Smooth muscle cell (in vitro differentiated cells): ENCODE measurements at regions not wholly inside any gene's neighbourhood (a gene's known extent, or its start where the extent isn't known, plus 50 kb on each side); places are given as distances from the start of the nearest gene placed in this dataset.

Experiments used
- DNase-seq: peaks from one replicate; lab custom pipeline; 2025; ENCODE audit not compliant: unreplicated experiment; lab: John Stamatoyannopoulos, UW
- H2AFZ ChIP-seq: fragments of 200-600 bp; sonication (generic); 2 replicates; pipeline ENCODE4 v1.6.0; 2016; ENCODE audit warnings: antibody characterized with exemption, low read depth, mild to moderate bottlenecking
- H3F3A ChIP-seq: fragments of 200-600 bp; sonication (generic); 2 replicates; pipeline ENCODE4 v1.6.0; 2017; ENCODE audit warnings: antibody characterized with exemption, low read depth
- H3K27ac ChIP-seq: fragments of 200-600 bp; sonication (generic); 2 replicates; pipeline ENCODE4 v1.5.1; 2016; ENCODE audit warnings: low read depth, mild to moderate bottlenecking
- H3K27me3 ChIP-seq: fragments of 200-600 bp; sonication (generic); 2 replicates; pipeline ENCODE4 v1.6.1; 2016; ENCODE audit warnings: low read depth, mild to moderate bottlenecking
- H3K36me3 ChIP-seq: fragments of 200-600 bp; sonication (generic); 2 replicates; pipeline ENCODE4 v1.5.1; 2016; ENCODE audit warnings: low read depth
- H3K4me1 ChIP-seq: fragments of 200-600 bp; sonication (generic); 2 replicates; pipeline ENCODE4 v1.5.1; 2016; ENCODE audit warnings: low read depth
- H3K4me2 ChIP-seq: fragments of 200-600 bp; sonication (generic); 2 replicates; pipeline ENCODE4 v1.6.0; 2016; ENCODE audit warnings: mild to moderate bottlenecking
- H3K4me3 ChIP-seq: fragments of 200-600 bp; sonication (generic); 2 replicates; pipeline ENCODE4 v1.5.1; 2016; ENCODE audit warnings: mild to moderate bottlenecking
- H3K79me2 ChIP-seq: fragments of 200-600 bp; sonication (generic); 2 replicates; pipeline ENCODE4 v1.6.0; 2016; ENCODE audit warnings: low read depth, mild to moderate bottlenecking
- H3K9ac ChIP-seq: fragments of 200-600 bp; sonication (generic); 2 replicates; pipeline ENCODE4 v1.6.0; 2016; ENCODE audit warnings: low read depth
- H3K9me3 ChIP-seq: fragments of 200-600 bp; sonication (generic); replicated peaks from 2 replicates; pipeline ENCODE4 v1.5.1; 2016; ENCODE audit warnings: low read depth
- H4K20me1 ChIP-seq: fragments of 200-600 bp; sonication (generic); 2 replicates; pipeline ENCODE4 v1.6.0; 2016; ENCODE audit warnings: low read depth
- WGBS: methylation state at CpG from one replicate; pipeline ENCODE4 v1.1.7; 2016; ENCODE audit warnings: low lambda C conversion rate; 5-methylcytosine and 5-hydroxymethylcytosine counted together
- TF ChIP-seq, protein P1 (sequence below): fragments of 200-600 bp; sonication (generic); IDR thresholded peaks from 2 replicates; pipeline ENCODE4 v1.5.1; 2017; ENCODE audit warnings: borderline replicate concordance, mild to moderate bottlenecking, antibody characterized with exemption; ENCODE audit not compliant: insufficient read depth, poor library complexity, severe bottlenecking

DNA sequence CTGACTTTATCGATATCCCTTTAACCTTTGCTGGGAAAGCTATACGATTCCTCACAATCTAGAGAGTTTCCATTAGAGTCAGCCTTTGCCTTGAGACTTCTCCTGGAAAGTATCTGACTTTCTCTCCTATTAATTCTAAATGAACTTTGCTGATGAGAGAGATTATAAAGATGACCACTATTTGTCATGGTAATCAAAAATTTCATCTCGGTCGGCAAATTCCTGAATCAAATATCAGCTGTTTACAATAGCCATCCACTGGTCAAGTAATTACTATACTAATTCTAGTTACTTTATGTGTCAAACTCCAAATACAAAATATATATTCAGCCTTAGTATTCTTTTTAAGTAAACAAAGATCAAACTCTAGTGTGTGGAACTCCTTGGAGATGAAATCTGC is 164.4 kb upstream of the ITGA1 start:
- Histone ChIP-seq H3K79me2 (no peaks in the 10 kb centered on the region), H3K4me1 (no peaks in the 10 kb centered on the region), H3K4me3 (no peak overlapping the region), H4K20me1 (no peaks in the 10 kb centered on the region), H2AFZ (no peak overlapping the region), H3K9ac (no peak overlapping the region), H3F3A (no peaks in the 10 kb centered on the region), H3K36me3 (no peaks in the 10 kb centered on the region), H3K27ac (no peak overlapping the region), H3K9me3 (no peaks in the 10 kb centered on the region), H3K4me2 (no peak overlapping the region), H3K27me3 (no peaks in the 10 kb centered on the region)
- DNase-seq = no peak
- WGBS = 47% methylated on average over 4 of the region's 4 CpGs
- TF ChIP-seq, protein P1, sequence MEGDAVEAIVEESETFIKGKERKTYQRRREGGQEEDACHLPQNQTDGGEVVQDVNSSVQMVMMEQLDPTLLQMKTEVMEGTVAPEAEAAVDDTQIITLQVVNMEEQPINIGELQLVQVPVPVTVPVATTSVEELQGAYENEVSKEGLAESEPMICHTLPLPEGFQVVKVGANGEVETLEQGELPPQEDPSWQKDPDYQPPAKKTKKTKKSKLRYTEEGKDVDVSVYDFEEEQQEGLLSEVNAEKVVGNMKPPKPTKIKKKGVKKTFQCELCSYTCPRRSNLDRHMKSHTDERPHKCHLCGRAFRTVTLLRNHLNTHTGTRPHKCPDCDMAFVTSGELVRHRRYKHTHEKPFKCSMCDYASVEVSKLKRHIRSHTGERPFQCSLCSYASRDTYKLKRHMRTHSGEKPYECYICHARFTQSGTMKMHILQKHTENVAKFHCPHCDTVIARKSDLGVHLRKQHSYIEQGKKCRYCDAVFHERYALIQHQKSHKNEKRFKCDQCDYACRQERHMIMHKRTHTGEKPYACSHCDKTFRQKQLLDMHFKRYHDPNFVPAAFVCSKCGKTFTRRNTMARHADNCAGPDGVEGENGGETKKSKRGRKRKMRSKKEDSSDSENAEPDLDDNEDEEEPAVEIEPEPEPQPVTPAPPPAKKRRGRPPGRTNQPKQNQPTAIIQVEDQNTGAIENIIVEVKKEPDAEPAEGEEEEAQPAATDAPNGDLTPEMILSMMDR = no peak

DNA sequence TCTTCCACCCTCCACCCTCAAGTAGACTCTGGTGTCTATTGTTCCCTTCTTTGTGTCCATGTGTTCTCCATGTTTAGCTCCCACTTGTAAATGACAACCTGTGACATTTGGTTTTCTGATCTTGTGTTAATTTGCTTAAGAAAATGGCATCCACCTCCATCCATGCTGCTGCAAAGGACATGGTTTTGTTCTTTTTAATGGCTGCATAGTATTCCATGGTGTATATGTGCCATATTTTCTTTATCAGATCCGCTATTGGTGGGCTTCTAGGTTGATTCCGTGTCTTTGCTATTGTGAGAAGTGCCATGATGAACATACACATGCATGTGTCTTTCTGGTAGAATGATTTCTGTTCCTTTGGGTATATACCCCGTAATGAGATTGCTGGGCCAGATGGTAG is 163.4 kb upstream of the ITGA1 start:
- H3K4me1 ChIP-seq = no peaks in the 10 kb centered on the region
- H3K27me3 ChIP-seq = no peaks in the 10 kb centered on the region
- H2AFZ ChIP-seq = no peak overlapping the region
- no peak overlapping the region for H3K4me3 ChIP-seq
- no peak overlapping the region for H3K9ac ChIP-seq
- no peak overlapping the region for H3K27ac ChIP-seq
- no peak overlapping the region for H3K4me2 ChIP-seq
- TF ChIP-seq, protein P1 = no peak
- DNase-seq = no peak
- H3K9me3 ChIP-seq = no peaks in the 10 kb centered on the region
- H3F3A ChIP-seq = no peaks in the 10 kb centered on the region
- H3K79me2 ChIP-seq = no peaks in the 10 kb centered on the region
- H4K20me1 ChIP-seq = no peaks in the 10 kb centered on the region
- WGBS = 94% methylated on average over 3 of the region's 3 CpGs
- no peaks in the 10 kb centered on the region for H3K36me3 ChIP-seq

DNA sequence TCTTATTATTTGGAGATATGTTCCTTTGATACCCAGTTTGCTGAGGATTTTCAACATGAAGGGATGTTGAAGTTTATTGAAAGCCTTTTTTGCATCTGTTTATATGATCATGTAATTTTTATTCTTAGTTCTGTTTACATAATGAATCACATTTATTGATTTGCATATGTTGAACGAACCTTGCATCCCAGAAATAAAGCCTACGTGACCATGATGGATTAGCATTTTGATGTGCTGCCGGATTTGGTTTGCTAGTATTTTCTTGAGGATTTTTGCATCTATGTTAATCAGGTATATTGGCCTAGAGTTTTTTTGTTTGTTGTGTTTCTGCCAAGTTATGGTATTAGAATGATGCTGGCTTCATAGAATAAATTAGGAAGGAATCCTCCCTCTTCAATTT is 161.4 kb upstream of the ITGA1 start:
- H3K36me3 ChIP-seq = no peaks in the 10 kb centered on the region
- no peak overlapping the region for H3K4me3 ChIP-seq
- H3F3A ChIP-seq = no peaks in the 10 kb centered on the region
- no peak overlapping the region for H3K4me2 ChIP-seq
- H2AFZ ChIP-seq = no peak overlapping the region
- WGBS = 88% methylated on average over 3 of the region's 3 CpGs
- H3K9ac ChIP-seq = no peak overlapping the region
- no peak for DNase-seq
- H4K20me1 ChIP-seq = no peaks in the 10 kb centered on the region
- no peaks in the 10 kb centered on the region for H3K4me1 ChIP-seq
- no peaks in the 10 kb centered on the region for H3K79me2 ChIP-seq
- H3K27ac ChIP-seq = no peak overlapping the region
- TF ChIP-seq, protein P1 = no peak
- no peaks in the 10 kb centered on the region for H3K27me3 ChIP-seq
- H3K9me3 ChIP-seq = no peaks in the 10 kb centered on the region

DNA sequence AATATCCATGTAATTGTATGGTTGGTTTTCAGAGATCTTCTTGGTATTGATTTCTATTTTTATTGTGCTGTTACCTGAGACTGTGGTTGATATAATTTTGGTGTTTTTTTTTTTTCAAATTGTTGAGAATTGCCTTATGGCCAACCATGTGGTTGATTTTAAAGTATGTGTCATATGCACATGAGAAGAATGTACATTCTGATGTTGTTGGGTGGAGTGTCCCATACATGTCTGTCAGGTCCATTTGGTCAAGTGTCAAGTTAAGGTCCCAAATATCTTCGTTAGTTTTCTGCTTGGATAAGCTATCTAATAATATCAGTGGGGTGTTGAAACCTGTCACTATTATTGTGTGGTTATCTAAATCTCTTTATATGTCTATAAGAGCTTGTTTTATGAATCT is 160.0 kb upstream of the ITGA1 start:
- no peak overlapping the region for H3K9ac ChIP-seq
- no peaks in the 10 kb centered on the region for H3K9me3 ChIP-seq
- no peak overlapping the region for H3K27ac ChIP-seq
- no peak overlapping the region for H3K4me3 ChIP-seq
- H4K20me1 ChIP-seq = no peaks in the 10 kb centered on the region
- 66% methylated on average over 1 of the region's 1 CpG for WGBS
- H3F3A ChIP-seq = no peaks in the 10 kb centered on the region
- no peak overlapping the region for H3K4me2 ChIP-seq
- H2AFZ ChIP-seq = no peak overlapping the region
- DNase-seq = no peak
- TF ChIP-seq, protein P1 = no peak
- H3K36me3 ChIP-seq = no peaks in the 10 kb centered on the region
- H3K79me2 ChIP-seq = no peaks in the 10 kb centered on the region
- no peaks in the 10 kb centered on the region for H3K27me3 ChIP-seq
- no peaks in the 10 kb centered on the region for H3K4me1 ChIP-seq
